Fibroblast of the aortic adventitia (primary cell): ENCODE measurements at regions not wholly inside any gene's neighbourhood (a gene's known extent, or its start where the extent isn't known, plus 50 kb on each side); places are given as distances from the start of the nearest gene placed in this dataset.

ENCODE experiments used
- DNase-seq: peaks from one replicate; pipeline ENCODE4 v3.0.0-alpha.2; 2010; ENCODE audit warnings: low read depth
- H3K4me3 ChIP-seq: 2 replicates; pipeline ENCODE4 v1.5.1; 2011; ENCODE audit warnings: low read depth, mild to moderate bottlenecking, control low read depth, low read length, moderate library complexity
- TF ChIP-seq, protein P1 (sequence below): IDR thresholded peaks from 2 replicates; pipeline ENCODE4 v1.5.1; 2011; ENCODE audit warnings: mild to moderate bottlenecking, low read length, control low read depth, inconsistent platforms; ENCODE audit not compliant: insufficient read depth

DNA sequence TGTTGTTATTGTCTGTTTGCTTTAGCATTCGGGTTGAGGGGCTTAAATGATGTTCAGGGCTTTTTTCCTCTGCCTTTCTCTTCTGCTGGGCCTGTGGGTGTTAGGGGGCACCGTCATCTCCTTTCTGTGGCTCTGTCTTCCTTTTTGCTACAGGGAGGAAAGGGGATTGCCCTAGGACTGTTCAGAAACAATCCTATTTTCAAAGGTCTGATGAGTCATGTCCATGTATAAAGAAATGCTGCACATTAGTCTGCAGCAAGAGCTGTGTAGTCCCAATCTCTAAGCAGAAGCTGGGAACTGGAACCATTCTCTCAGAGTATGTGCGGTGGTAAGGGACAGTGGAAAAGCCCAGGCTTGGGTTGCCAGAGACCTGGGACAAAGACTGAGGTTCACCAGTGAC, 462.3 kb downstream of the OMA1 start:
- no peak for DNase-seq
- TF ChIP-seq, protein P1, sequence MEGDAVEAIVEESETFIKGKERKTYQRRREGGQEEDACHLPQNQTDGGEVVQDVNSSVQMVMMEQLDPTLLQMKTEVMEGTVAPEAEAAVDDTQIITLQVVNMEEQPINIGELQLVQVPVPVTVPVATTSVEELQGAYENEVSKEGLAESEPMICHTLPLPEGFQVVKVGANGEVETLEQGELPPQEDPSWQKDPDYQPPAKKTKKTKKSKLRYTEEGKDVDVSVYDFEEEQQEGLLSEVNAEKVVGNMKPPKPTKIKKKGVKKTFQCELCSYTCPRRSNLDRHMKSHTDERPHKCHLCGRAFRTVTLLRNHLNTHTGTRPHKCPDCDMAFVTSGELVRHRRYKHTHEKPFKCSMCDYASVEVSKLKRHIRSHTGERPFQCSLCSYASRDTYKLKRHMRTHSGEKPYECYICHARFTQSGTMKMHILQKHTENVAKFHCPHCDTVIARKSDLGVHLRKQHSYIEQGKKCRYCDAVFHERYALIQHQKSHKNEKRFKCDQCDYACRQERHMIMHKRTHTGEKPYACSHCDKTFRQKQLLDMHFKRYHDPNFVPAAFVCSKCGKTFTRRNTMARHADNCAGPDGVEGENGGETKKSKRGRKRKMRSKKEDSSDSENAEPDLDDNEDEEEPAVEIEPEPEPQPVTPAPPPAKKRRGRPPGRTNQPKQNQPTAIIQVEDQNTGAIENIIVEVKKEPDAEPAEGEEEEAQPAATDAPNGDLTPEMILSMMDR: no peak
- H3K4me3 ChIP-seq: no peak overlapping the region

DNA sequence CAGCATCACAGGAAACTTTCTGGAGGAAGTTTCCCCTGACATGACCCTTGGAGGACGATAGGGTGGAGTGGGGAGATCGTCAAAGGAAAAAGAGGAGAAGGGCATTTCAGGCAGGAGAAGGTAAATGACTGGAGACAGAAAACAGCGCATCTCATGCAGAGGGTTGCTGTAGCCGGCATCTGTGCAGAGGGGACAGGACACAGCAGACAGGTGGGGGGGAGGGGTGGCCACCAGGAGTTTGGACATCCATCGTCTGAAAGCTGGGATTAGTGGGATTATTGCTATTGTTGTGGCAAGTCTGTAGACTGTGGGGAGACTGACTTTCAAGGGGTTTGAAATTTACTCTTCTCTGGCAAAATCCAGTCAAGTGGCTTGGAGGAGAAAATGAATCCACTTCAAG, 463.9 kb downstream of the OMA1 start:
- no peak overlapping the region for H3K4me3 ChIP-seq
- TF ChIP-seq, protein P1: no peak
- no peak for DNase-seq

GRCh38 chr1:58076258-58076657, 470.3 kb downstream of the OMA1 start:
- H3K4me3 ChIP-seq: no peak overlapping the region
- TF ChIP-seq, protein P1: no peak
- no peak for DNase-seq

DNA sequence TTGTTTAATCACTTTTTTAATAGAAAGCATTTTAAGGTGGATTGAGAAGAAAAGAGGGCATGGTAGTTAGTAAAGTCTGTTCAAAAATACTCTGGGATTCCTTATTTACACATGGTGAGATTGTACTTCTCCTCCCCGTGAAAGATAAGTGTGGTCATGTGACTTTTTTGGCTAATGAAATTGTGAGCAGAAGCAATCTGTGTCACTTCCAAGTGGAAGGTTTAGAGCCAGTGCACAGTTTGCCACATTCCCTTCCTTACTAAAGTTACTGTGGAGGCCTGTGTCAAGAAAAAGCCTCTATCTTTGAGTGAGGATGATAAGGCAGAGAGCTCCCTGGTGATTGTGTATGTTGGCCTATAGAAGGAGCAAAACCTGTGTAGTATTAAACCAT, 471.3 kb downstream of the OMA1 start:
- DNase-seq: no peak
- H3K4me3 ChIP-seq: no peak overlapping the region
- TF ChIP-seq, protein P1: no peak

GRCh38 chr1:58072450-58072849, 474.1 kb downstream of the OMA1 start:
- TF ChIP-seq, protein P1: no peak
- no peak for DNase-seq
- H3K4me3 ChIP-seq: no peak overlapping the region

DNA sequence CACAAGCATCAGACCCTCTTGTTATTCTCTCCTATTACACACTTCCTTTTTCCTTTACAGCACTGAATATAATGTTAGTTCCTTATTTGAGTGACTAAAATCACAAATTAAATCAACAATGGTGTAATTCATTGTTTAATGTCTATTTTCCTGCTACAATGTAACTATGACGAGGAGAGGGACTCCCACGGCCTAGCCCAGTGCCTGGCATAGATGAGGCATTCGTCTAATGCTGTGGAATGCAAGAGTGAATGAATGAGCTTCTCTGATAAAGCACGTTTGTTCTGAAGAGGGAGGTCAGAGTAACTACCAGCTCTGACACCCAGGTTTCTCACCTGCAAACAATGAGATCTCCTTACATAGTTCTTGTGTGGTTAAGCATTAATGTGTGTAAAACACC, 479.4 kb downstream of the OMA1 start:
- TF ChIP-seq, protein P1: no peak
- DNase-seq: no peak
- H3K4me3 ChIP-seq: no peak overlapping the region

DNA sequence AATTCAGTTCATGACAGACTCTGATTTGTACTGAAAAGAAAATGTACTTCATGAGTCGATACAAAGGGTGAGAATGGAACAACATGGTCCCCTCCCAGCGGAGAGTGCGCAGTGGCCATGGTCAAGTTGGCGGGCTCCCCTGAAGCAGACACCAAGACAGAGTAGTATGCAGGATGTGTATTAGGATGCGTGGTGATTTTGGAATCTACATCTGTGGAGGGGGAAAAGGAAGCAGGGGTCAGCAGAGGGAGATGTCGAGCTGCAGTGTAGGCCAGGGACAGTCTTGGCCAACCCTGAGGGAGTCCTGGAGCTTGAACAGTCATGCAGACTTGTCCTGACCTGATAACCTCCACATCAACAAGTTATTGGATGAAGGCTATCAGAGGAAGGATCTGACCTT, 481.0 kb downstream of the OMA1 start:
- TF ChIP-seq, protein P1: no peak

More for the DNA sequence above, 481.0 kb downstream of the OMA1 start:
- DNase-seq: no peak
- H3K4me3 ChIP-seq: no peak overlapping the region
